HEK293T (cell line): ENCODE measurements at regions not wholly inside any gene's neighbourhood (a gene's known extent, or its start where the extent isn't known, plus 50 kb on each side); places are given as distances from the start of the nearest gene placed in this dataset.

Source experiments
- ARNT ChIP-seq: fragments of 450-650 bp; IDR thresholded peaks from 2 replicates; pipeline ENCODE4 v1.6.1; 2017; ENCODE audit warnings: mild to moderate bottlenecking
- BHLHE40 ChIP-seq: fragments of 450-650 bp; IDR thresholded peaks from 2 replicates; pipeline ENCODE4 v1.6.1; 2016; ENCODE audit warnings: mild to moderate bottlenecking, moderate library complexity, borderline replicate concordance
- CTBP1 ChIP-seq: fragments of 450-650 bp; IDR thresholded peaks from 2 replicates; pipeline ENCODE4 v1.6.1; 2016; ENCODE audit warnings: borderline replicate concordance
- ELF4 ChIP-seq: fragments of 450-650 bp; IDR thresholded peaks from 2 replicates; pipeline ENCODE4 v1.6.1; 2017; ENCODE audit warnings: antibody characterized with exemption
- FOXK2 ChIP-seq: fragments of 450-650 bp; IDR thresholded peaks from 2 replicates; pipeline ENCODE4 v1.6.1; 2016; ENCODE audit warnings: mild to moderate bottlenecking
- FOXM1 ChIP-seq: fragments of 450-650 bp; IDR thresholded peaks from 2 replicates; pipeline ENCODE4 v1.6.1; 2017; ENCODE audit warnings: mild to moderate bottlenecking, borderline replicate concordance
- L3MBTL2 ChIP-seq: fragments of 450-650 bp; conservative IDR thresholded peaks from 2 replicates; pipeline ENCODE4 v1.6.1; 2016; ENCODE audit warnings: mild to moderate bottlenecking
- LEF1 ChIP-seq: fragments of 450-650 bp; IDR thresholded peaks from 2 replicates; pipeline ENCODE4 v1.6.1; 2017; ENCODE audit warnings: mild to moderate bottlenecking, borderline replicate concordance
- SP1 ChIP-seq: fragments of 450-650 bp; IDR thresholded peaks from 2 replicates; pipeline ENCODE4 v1.6.1; 2017
- SUZ12 ChIP-seq: fragments of 450-650 bp; IDR thresholded peaks from 2 replicates; pipeline ENCODE4 v1.6.1; 2016; ENCODE audit warnings: mild to moderate bottlenecking
- TARDBP ChIP-seq: fragments of 450-650 bp; IDR thresholded peaks from 2 replicates; pipeline ENCODE4 v1.6.1; 2016
- ZNF384 ChIP-seq: fragments of 450-650 bp; IDR thresholded peaks from 2 replicates; pipeline ENCODE4 v1.6.1; 2016

- no peak for TF ChIP-seq SP1
- TF ChIP-seq ARNT = no peak
- no peak for TF ChIP-seq ZNF384
- TF ChIP-seq BHLHE40 = no peak
- no peak for TF ChIP-seq TARDBP
- TF ChIP-seq FOXM1 = no peak
- TF ChIP-seq SUZ12 = no peak
- TF ChIP-seq ELF4 = no peak
- no peak for TF ChIP-seq FOXK2
- TF ChIP-seq LEF1 = no peak
- TF ChIP-seq CTBP1 = no peak
- no peak for TF ChIP-seq L3MBTL2
Observed at GRCh38 chr18:75341897-75342296, 85.6 kb downstream of the SMIM21 start.
